CD14-positive monocyte (primary cell): ENCODE measurements at regions not wholly inside any gene's neighbourhood (a gene's known extent, or its start where the extent isn't known, plus 50 kb on each side); places are given as distances from the start of the nearest gene placed in this dataset.
"Not testable (repeated sequence)": the region's sequence is repeated elsewhere in the genome, so short reads cannot be mapped to it uniquely, and the experiment has no call there.

Experiments
- DNase-seq, 3 donors: peaks; one replicate each; pipeline ENCODE4 v3.0.0-alpha.2; 2011 to 2022
- H2AFZ ChIP-seq: 2 replicates; pipeline ENCODE4 v1.6.0; 2012; ENCODE audit warnings: mild to moderate bottlenecking, low read depth, low read length, inconsistent platforms; ENCODE audit not compliant: insufficient read depth, poor library complexity, severe bottlenecking
- H3K27ac ChIP-seq, 2 donors: 1 replicate in 1 of 2; 2 replicates in 1 of 2; pipeline ENCODE4 v1.5.1; 2012 to 2013; ENCODE audit warnings: low read length in 2 of 2, control low read depth in 1 of 2, inconsistent platforms in 1 of 2, low read depth in 1 of 2, mild to moderate bottlenecking in 1 of 2
- H3K27me3 ChIP-seq, 2 donors: one replicate each; pipeline versions ENCODE4 v1.6.0 to v1.6.1; 2011 to 2013; ENCODE audit warnings: low read length in 2 of 2; ENCODE audit not compliant: control insufficient read depth in 2 of 2, insufficient read depth in 2 of 2
- H3K36me3 ChIP-seq, 2 donors: replicated peaks in 1 of 2; 1 replicate in 1 of 2; 2 replicates in 1 of 2; pipeline versions ENCODE4 v1.5.1 to v1.6.1; 2012 to 2013; ENCODE audit warnings: low read length in 2 of 2, control low read depth in 1 of 2, inconsistent platforms in 1 of 2, mild to moderate bottlenecking in 1 of 2; ENCODE audit not compliant: insufficient read depth in 2 of 2, control insufficient read depth in 1 of 2
- H3K4me1 ChIP-seq, 2 donors: 1 replicate in 1 of 2; 2 replicates in 1 of 2; pipeline versions ENCODE4 v1.5.1 to v1.6.1; 2012 to 2013; ENCODE audit warnings: low read length in 2 of 2, control low read depth in 1 of 2, inconsistent platforms in 1 of 2, mild to moderate bottlenecking in 1 of 2, moderate library complexity in 1 of 2; ENCODE audit not compliant: insufficient read depth in 2 of 2, control insufficient read depth in 1 of 2
- H3K4me2 ChIP-seq: replicated peaks from 2 replicates; pipeline ENCODE3; 2012; ENCODE audit warnings: low read length, moderate library complexity, mild to moderate bottlenecking; ENCODE audit not compliant: poor library complexity, severe bottlenecking; ENCODE audit errors: extremely low read depth
- H3K4me3 ChIP-seq, 3 experiments: fragments of 200-600 bp in 1 of 3; sonication (generic) in 1 of 3; replicated peaks in 1 of 3; 1 replicate in 2 of 3; 2 replicates in 1 of 3; pipeline ENCODE4 v1.5.1; 2011 to 2013; ENCODE audit warnings: low read length in 3 of 3, mild to moderate bottlenecking in 3 of 3, control low read depth in 2 of 3, low read depth in 2 of 3, inconsistent platforms in 1 of 3, moderate library complexity in 1 of 3
- H3K79me2 ChIP-seq: 2 replicates; pipeline ENCODE4 v1.6.0; 2012; ENCODE audit warnings: mild to moderate bottlenecking, control low read depth, inconsistent platforms, low read length, moderate library complexity; ENCODE audit not compliant: insufficient read depth
- H3K9ac ChIP-seq: 2 replicates; pipeline ENCODE4 v1.6.0; 2017; ENCODE audit warnings: low read length, mild to moderate bottlenecking; ENCODE audit not compliant: insufficient read depth, poor library complexity, severe bottlenecking
- H3K9me3 ChIP-seq, 2 donors: replicated peaks in 1 of 2; 1 replicate in 1 of 2; 2 replicates in 1 of 2; pipeline versions ENCODE4 v1.5.1 to v1.6.1; 2012 to 2013; ENCODE audit warnings: low read length in 2 of 2, control low read depth in 1 of 2; ENCODE audit not compliant: control insufficient read depth in 1 of 2, insufficient read depth in 1 of 2
- H4K20me1 ChIP-seq: 2 replicates; pipeline ENCODE4 v1.6.0; 2012; ENCODE audit warnings: mild to moderate bottlenecking, low read length, control low read depth, moderate library complexity; ENCODE audit not compliant: insufficient read depth
- H3K27ac Mint-ChIP-seq, 7 donors: one replicate each; pipeline ENCODE4 v1.8.0; 2020; ENCODE audit warnings: mild to moderate bottlenecking in 7 of 7, mixed read lengths in 7 of 7, moderate library complexity in 6 of 7, inconsistent platforms in 2 of 7
- H3K27me3 Mint-ChIP-seq, 3 donors: one replicate each; pipeline ENCODE4 v1.8.0; 2021 to 2022; ENCODE audit warnings: low read depth in 3 of 3, mild to moderate bottlenecking in 3 of 3, mixed read lengths in 3 of 3, moderate library complexity in 3 of 3, inconsistent platforms in 1 of 3
- H3K36me3 Mint-ChIP-seq, 2 donors: one replicate each; pipeline ENCODE4 v1.8.0; 2020; ENCODE audit warnings: mixed read lengths in 2 of 2, inconsistent platforms in 1 of 2, mild to moderate bottlenecking in 1 of 2
- H3K4me1 Mint-ChIP-seq: one replicate; pipeline ENCODE4 v1.8.0; 2020; ENCODE audit warnings: mild to moderate bottlenecking, mixed read lengths
- H3K4me3 Mint-ChIP-seq, 2 donors: one replicate each; pipeline ENCODE4 v1.8.0; 2020; ENCODE audit warnings: mild to moderate bottlenecking in 2 of 2, mixed read lengths in 2 of 2, moderate library complexity in 1 of 2
- H3K9me3 Mint-ChIP-seq, 7 donors: one replicate each; pipeline ENCODE4 v1.8.0; 2020 to 2022; ENCODE audit warnings: mixed read lengths in 7 of 7, mild to moderate bottlenecking in 6 of 7, moderate library complexity in 6 of 7, inconsistent platforms in 2 of 7
- WGBS: methylation state at CpG from one replicate; pipeline ENCODE4 v1.1.5; 2013; ENCODE audit warnings: missing lambda C conversion rate; ENCODE audit not compliant: insufficient coverage; 5-methylcytosine and 5-hydroxymethylcytosine counted together
- intact Hi-C, 2 donors: fragments of 100-400 bp; cut with micrococcal nuclease; formaldehyde crosslinking; loops; one replicate each; pipeline versions ENCODE4 v1.15.0 to v1.15.1; 2023
- TF ChIP-seq, protein P1 (sequence below): fragments of 200-600 bp; IDR thresholded peaks from one replicate; pipeline ENCODE4 v1.8.0; 2022; ENCODE audit warnings: antibody characterized with exemption, mild to moderate bottlenecking

DNA sequence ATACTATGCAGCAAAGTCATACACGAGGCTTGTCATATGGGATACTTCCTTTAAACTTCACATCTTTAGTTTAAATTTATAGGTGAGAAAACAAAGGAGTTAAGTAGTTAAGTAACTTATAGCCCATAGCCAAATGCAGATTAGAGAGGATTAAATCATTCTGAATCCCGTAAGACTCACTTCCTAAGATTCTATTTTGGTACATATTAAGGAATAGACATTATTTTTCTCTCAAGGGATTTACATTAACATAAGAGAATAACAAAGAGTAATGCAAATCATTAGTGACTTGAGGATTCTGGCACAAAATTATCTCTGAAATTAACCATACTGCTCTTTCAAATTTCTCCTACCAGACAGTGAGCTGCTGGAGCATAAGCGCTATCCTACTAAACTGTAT is 747.4 kb upstream of the ARPP21 start:
- TF ChIP-seq, protein P1, sequence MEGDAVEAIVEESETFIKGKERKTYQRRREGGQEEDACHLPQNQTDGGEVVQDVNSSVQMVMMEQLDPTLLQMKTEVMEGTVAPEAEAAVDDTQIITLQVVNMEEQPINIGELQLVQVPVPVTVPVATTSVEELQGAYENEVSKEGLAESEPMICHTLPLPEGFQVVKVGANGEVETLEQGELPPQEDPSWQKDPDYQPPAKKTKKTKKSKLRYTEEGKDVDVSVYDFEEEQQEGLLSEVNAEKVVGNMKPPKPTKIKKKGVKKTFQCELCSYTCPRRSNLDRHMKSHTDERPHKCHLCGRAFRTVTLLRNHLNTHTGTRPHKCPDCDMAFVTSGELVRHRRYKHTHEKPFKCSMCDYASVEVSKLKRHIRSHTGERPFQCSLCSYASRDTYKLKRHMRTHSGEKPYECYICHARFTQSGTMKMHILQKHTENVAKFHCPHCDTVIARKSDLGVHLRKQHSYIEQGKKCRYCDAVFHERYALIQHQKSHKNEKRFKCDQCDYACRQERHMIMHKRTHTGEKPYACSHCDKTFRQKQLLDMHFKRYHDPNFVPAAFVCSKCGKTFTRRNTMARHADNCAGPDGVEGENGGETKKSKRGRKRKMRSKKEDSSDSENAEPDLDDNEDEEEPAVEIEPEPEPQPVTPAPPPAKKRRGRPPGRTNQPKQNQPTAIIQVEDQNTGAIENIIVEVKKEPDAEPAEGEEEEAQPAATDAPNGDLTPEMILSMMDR: no peak
- no peak overlapping the region for H3K27ac Mint-ChIP-seq
- no peak overlapping the region for H3K4me3 Mint-ChIP-seq
- 100% methylated on average over 1 of the region's 3 CpGs for WGBS
- Histone ChIP-seq H2AFZ (no peak overlapping the region), H3K4me2 (no peak overlapping the region), H3K36me3 (no peaks in the 10 kb centered on the region), H3K4me1 (no peaks in the 10 kb centered on the region), H3K79me2 (no peaks in the 10 kb centered on the region), H3K27me3 (no peaks in the 10 kb centered on the region), H3K4me3 (no peak overlapping the region), H3K9ac (no peak overlapping the region), H3K27ac (no peak overlapping the region), H4K20me1 (no peaks in the 10 kb centered on the region), H3K9me3 (peaks cover 5% of the 10 kb centered on the region in 2 donors)
- H3K4me1 Mint-ChIP-seq: no peaks in the 10 kb centered on the region
- H3K27me3 Mint-ChIP-seq: no peaks in the 10 kb centered on the region
- peaks cover 0 to 2% (median 0%) of the 10 kb centered on the region in 7 donors for H3K9me3 Mint-ChIP-seq
- intact Hi-C loops: no loop called here
- no peak for DNase-seq
- no peaks in the 10 kb centered on the region for H3K36me3 Mint-ChIP-seq

- peaks cover 0 to 3% (median 0%) of the 10 kb centered on the region in 7 donors for H3K9me3 Mint-ChIP-seq
- no peak for DNase-seq
- H3K4me3 Mint-ChIP-seq: no peak overlapping the region
- TF ChIP-seq, protein P1: no peak
- WGBS: no CpG with 5 or more reads among the region's 1 CpG
- H3K27me3 Mint-ChIP-seq: no peaks in the 10 kb centered on the region
- intact Hi-C loops: no loop called here
- Histone ChIP-seq H3K9ac (no peak overlapping the region), H3K27ac (no peak overlapping the region), H3K9me3 (no peaks in the 10 kb centered on the region), H3K4me2 (no peak overlapping the region), H3K79me2 (no peaks in the 10 kb centered on the region), H3K36me3 (no peaks in the 10 kb centered on the region), H3K4me1 (no peaks in the 10 kb centered on the region), H3K4me3 (no peak overlapping the region), H2AFZ (no peak overlapping the region), H3K27me3 (no peaks in the 10 kb centered on the region), H4K20me1 (no peaks in the 10 kb centered on the region)
- no peaks in the 10 kb centered on the region for H3K36me3 Mint-ChIP-seq
- H3K4me1 Mint-ChIP-seq: no peaks in the 10 kb centered on the region
- H3K27ac Mint-ChIP-seq: no peak overlapping the region
Measured at GRCh38 chr3:34895841-34896240, 743.5 kb upstream of the ARPP21 start.

DNA sequence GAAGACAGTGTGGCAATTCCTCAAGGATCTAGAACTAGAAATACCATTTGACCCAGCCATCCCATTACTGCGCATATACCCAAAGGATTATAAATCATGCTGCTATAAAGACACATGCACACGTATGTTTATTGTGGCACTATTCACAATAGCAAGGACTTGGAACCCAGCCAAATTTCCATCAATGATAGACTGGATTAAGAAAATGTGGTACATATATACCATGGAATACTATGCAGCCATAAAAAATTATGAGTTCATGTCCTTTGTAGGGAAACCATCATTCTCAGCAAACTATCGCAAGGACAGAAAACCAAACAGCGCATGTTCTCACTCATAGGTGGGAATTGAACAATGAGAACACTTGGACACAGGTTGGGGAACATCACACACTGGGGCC is 729.6 kb upstream of the ARPP21 start:
- H3K9ac ChIP-seq, H3K79me2 ChIP-seq, DNase-seq, H3K36me3 ChIP-seq, H3K4me2 ChIP-seq, H3K27ac ChIP-seq, H3K27ac Mint-ChIP-seq, H3K4me3 ChIP-seq, H3K4me1 Mint-ChIP-seq, H2AFZ ChIP-seq, H3K9me3 ChIP-seq, H3K4me3 Mint-ChIP-seq, H3K27me3 ChIP-seq, H3K4me1 ChIP-seq, intact Hi-C loops, H4K20me1 ChIP-seq, H3K27me3 Mint-ChIP-seq, H3K36me3 Mint-ChIP-seq: not testable (repeated sequence)
- no CpG with 5 or more reads among the region's 4 CpGs for WGBS
- H3K9me3 Mint-ChIP-seq: peaks cover 8 to 18% (median 14%) of the 10 kb centered on the region in 7 donors
